ENCODE measurements at regions not wholly inside any gene's neighbourhood (a gene's known extent, or its start where the extent isn't known, plus 50 kb on each side); places are given as distances from the start of the nearest gene placed in this dataset.

DNA sequence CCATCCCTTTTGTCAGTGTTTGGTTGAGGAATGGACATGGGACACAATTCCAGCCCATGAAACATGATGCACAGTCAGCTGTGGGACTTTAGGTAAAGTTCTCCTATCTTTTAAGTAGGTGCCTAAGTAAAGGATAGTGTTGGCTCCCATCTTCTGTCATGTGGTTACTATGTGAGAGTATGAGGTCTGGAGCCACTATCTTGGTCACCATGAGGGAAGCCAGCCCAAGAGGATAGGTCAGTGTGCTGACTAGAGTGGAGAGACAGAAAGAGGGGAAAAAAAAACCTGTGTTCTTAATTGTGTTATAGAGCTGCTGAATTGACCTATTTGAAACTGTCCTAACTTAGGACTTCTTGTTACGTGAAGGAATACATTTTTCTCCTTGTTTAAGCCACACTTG lies 89.7 kb upstream of the NAMPT start:
- H3K9me3 ChIP-seq (ENCODE audit: control insufficient read depth in 2 of 2, insufficient read depth in 1 of 2, low read depth in 1 of 2, low read length in 1 of 2): no peaks in the 10 kb centered on the region
- DNase-seq (no peak), FAIRE-seq (no peak)
- peaks cover 0 to under 1% (median 0%) of the 10 kb centered on the region in 3 donors for H3K4me1 ChIP-seq (ENCODE audit: control insufficient read depth in 3 of 3, insufficient read depth in 2 of 3, low read depth in 1 of 3, low read length in 2 of 3)
- no peak overlapping the region for H3K4me3 ChIP-seq (ENCODE audit: low read depth in 1 of 3, low read length in 3 of 3)
- H3K36me3 ChIP-seq (ENCODE audit: control insufficient read depth in 3 of 3, insufficient read depth in 2 of 3, low read depth in 1 of 3, low read length in 3 of 3): peaks cover 0 to 2% (median 0%) of the 10 kb centered on the region in 3 donors
- WGBS, 3 donors: 91 to 95% (median 92%) methylated on average over 1 of the region's 1 CpG
- H3K27me3 ChIP-seq (ENCODE audit: control insufficient read depth in 3 of 3, insufficient read depth in 3 of 3, low read length in 3 of 3): no peaks in the 10 kb centered on the region
- no peak overlapping the region for H3K27ac ChIP-seq (ENCODE audit: low read depth in 1 of 3, low read length in 2 of 3)

DNA sequence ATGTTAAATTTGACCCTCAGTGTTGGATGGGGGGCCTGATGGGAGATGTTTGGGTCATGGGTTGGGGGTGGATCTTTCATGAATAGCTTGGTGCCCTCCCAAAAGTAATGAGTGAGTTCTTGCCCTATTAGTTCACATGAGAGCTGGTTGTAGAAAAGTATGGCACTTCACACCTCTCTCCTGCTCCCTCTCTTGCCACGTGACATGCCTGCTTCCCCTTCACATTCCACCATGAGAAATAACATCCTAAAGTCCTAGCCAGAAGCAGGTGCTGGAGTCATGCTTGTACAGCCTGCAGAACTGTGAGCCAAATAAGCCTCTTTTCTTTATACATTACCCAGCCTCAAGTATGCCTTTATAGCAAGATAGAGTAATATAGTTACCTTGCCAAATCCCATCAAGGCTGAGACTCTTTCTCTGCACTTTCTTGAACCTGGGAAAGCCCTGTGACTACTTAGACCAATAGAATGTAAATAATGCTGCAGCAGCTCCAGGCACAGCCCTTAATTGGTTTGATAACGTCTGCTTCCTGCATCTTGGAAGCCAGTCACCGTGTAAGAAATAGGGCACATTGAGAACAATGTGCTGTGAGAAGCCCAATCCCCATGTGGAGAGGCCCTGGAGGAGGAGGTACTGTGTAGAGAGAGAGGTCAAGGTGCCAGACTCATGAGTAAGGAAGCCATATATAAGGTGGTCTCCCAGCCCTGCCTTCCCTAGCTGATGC lies 88.0 kb upstream of the NAMPT start:
- H3K4me1 ChIP-seq (ENCODE audit: control insufficient read depth in 3 of 3, insufficient read depth in 2 of 3, low read depth in 1 of 3, low read length in 2 of 3): no peaks in the 10 kb centered on the region
- no peak overlapping the region for H3K4me3 ChIP-seq (ENCODE audit: low read depth in 1 of 3, low read length in 3 of 3)
- H3K9me3 ChIP-seq (ENCODE audit: control insufficient read depth in 2 of 2, insufficient read depth in 1 of 2, low read depth in 1 of 2, low read length in 1 of 2): no peaks in the 10 kb centered on the region
- FAIRE-seq: no peak
- no peaks in the 10 kb centered on the region for H3K27me3 ChIP-seq (ENCODE audit: control insufficient read depth in 3 of 3, insufficient read depth in 3 of 3, low read length in 3 of 3)
- WGBS, 3 donors: 12 to 31% (median 15%) methylated on average over 3 of the region's 3 CpGs
- H3K36me3 ChIP-seq (ENCODE audit: control insufficient read depth in 3 of 3, insufficient read depth in 2 of 3, low read depth in 1 of 3, low read length in 3 of 3): no peaks in the 10 kb centered on the region
- peak in 1 of 2 donors; percentile 31 for DNase-seq
- no peak overlapping the region for H3K27ac ChIP-seq (ENCODE audit: low read depth in 1 of 3, low read length in 2 of 3)

DNA sequence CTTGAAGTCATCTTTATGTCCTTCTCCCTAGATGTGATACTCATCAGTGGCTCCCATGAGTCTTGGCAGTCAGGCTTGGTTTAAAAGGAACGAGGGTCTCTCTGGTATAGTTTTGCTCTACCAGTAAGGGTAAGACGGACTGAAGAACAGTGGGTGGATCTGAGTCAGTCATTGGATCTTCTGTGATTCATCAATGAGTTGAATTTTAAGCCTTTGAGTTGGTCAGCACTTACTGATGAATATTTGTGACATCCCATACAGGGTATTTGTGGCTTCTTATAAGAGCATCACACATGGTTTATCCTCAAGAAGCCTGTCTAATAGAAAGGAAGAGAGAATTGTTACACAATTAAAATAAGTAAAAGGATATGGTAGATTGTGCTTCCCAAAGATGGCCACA lies 87.3 kb upstream of the NAMPT start:
- DNase-seq (no peak), FAIRE-seq (no peak)
- no peak overlapping the region for H3K27ac ChIP-seq (ENCODE audit: low read depth in 1 of 3, low read length in 2 of 3)
- no peaks in the 10 kb centered on the region for H3K36me3 ChIP-seq (ENCODE audit: control insufficient read depth in 3 of 3, insufficient read depth in 2 of 3, low read depth in 1 of 3, low read length in 3 of 3)
- 75 to 86% (median 82%) methylated on average over 2 of the region's 2 CpGs for WGBS, 3 donors
- H3K9me3 ChIP-seq (ENCODE audit: control insufficient read depth in 2 of 2, insufficient read depth in 1 of 2, low read depth in 1 of 2, low read length in 1 of 2): no peaks in the 10 kb centered on the region
- H3K27me3 ChIP-seq (ENCODE audit: control insufficient read depth in 3 of 3, insufficient read depth in 3 of 3, low read length in 3 of 3): no peaks in the 10 kb centered on the region
- H3K4me3 ChIP-seq (ENCODE audit: low read depth in 1 of 3, low read length in 3 of 3): no peak overlapping the region
- H3K4me1 ChIP-seq (ENCODE audit: control insufficient read depth in 3 of 3, insufficient read depth in 2 of 3, low read depth in 1 of 3, low read length in 2 of 3): peaks cover 0 to 1% (median 0%) of the 10 kb centered on the region in 3 donors

DNA sequence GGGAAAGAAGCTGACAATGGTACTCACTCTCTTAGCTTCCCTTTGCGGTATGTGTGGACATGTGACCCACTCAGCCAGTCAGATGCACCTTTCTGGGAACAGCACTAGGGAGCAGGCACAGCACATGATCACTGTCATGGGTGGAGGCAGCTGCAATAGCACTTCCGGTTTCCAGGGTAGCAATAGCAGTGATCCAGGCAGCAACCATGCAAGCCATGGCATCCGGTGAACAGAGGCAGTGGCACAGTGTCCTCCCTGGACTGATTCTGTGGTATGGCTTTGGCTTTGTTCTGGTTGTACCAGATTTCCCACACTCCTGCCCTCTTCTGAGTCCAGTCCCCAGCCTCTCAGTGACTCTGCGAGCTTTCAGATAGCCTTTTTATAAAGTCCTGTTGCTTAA lies 86.8 kb upstream of the NAMPT start:
- no peak for FAIRE-seq
- 79 to 92% (median 88%) methylated on average over 4 of the region's 4 CpGs for WGBS, 3 donors

DNA sequence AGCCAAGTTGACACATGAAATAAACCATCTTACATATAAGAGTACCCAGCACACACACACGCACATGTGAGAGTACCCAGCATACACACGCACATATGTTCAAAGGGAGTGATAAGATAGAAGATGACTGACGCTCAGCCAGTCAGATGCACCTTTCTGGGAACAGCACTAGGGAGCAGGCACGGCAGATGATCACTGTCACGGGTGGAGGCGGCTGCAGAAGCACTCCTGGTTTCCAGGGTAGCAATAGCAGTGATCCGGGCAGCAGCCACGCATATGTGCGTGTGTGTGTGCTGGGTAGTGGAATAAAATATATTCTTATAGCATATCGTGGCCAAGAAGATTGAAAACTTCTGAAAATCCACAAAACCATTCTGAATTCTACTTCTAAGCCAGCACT lies 85.8 kb upstream of the NAMPT start:
- no peak overlapping the region for H3K4me3 ChIP-seq (ENCODE audit: low read depth in 1 of 3, low read length in 3 of 3)
- H3K27me3 ChIP-seq (ENCODE audit: control insufficient read depth in 3 of 3, insufficient read depth in 3 of 3, low read length in 3 of 3): no peaks in the 10 kb centered on the region
- no peaks in the 10 kb centered on the region for H3K36me3 ChIP-seq (ENCODE audit: control insufficient read depth in 3 of 3, insufficient read depth in 2 of 3, low read depth in 1 of 3, low read length in 3 of 3)
- H3K9me3 ChIP-seq (ENCODE audit: control insufficient read depth in 2 of 2, insufficient read depth in 1 of 2, low read depth in 1 of 2, low read length in 1 of 2): no peaks in the 10 kb centered on the region
- H3K27ac ChIP-seq (ENCODE audit: low read depth in 1 of 3, low read length in 2 of 3): no peak overlapping the region
- peaks cover 0 to 11% (median under 1%) of the 10 kb centered on the region in 3 donors for H3K4me1 ChIP-seq (ENCODE audit: control insufficient read depth in 3 of 3, insufficient read depth in 2 of 3, low read depth in 1 of 3, low read length in 2 of 3)
- no peak for FAIRE-seq
- WGBS, 3 donors: 82 to 95% (median 90%) methylated on average over 10 of the region's 10 CpGs
- no peak for DNase-seq

More for the DNA sequence above, 86.8 kb upstream of the NAMPT start:
- no peak for DNase-seq
- Histone ChIP-seq H3K27ac (ENCODE audit: low read depth in 1 of 3, low read length in 2 of 3) (no peak overlapping the region), H3K27me3 (ENCODE audit: control insufficient read depth in 3 of 3, insufficient read depth in 3 of 3, low read length in 3 of 3) (no peaks in the 10 kb centered on the region), H3K4me3 (ENCODE audit: low read depth in 1 of 3, low read length in 3 of 3) (no peak overlapping the region), H3K36me3 (ENCODE audit: control insufficient read depth in 3 of 3, insufficient read depth in 2 of 3, low read depth in 1 of 3, low read length in 3 of 3) (no peaks in the 10 kb centered on the region), H3K9me3 (ENCODE audit: control insufficient read depth in 2 of 2, insufficient read depth in 1 of 2, low read depth in 1 of 2, low read length in 1 of 2) (no peaks in the 10 kb centered on the region), H3K4me1 (ENCODE audit: control insufficient read depth in 3 of 3, insufficient read depth in 2 of 3, low read depth in 1 of 3, low read length in 2 of 3) (peaks cover 0 to 6% (median 0%) of the 10 kb centered on the region in 3 donors)

DNA sequence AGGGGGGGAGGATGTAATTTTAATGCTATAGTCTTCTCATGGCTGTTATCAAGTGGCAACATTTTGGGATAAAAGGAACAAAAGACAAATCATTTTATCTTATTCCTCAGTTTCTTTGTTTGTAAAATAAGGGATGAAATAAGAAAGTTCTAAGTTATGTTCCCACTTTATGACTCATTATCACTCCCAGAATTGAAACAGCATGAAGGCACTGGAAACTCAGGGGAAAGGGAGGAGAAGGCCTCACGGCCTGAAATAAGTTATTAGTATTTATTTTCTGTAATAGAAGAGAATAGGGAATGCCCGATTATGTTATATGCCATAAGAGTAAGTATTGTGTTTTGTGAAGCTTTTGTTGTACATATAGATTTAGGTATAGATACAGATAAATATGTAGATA lies 85.0 kb upstream of the NAMPT start:
- no peak for DNase-seq
- Histone ChIP-seq H3K4me1 (ENCODE audit: control insufficient read depth in 3 of 3, insufficient read depth in 2 of 3, low read depth in 1 of 3, low read length in 2 of 3) (peaks cover 0 to 14% (median 3%) of the 10 kb centered on the region in 3 donors), H3K4me3 (ENCODE audit: low read depth in 1 of 3, low read length in 3 of 3) (no peak overlapping the region), H3K9me3 (ENCODE audit: control insufficient read depth in 2 of 2, insufficient read depth in 1 of 2, low read depth in 1 of 2, low read length in 1 of 2) (no peaks in the 10 kb centered on the region), H3K27ac (ENCODE audit: low read depth in 1 of 3, low read length in 2 of 3) (no peak overlapping the region), H3K36me3 (ENCODE audit: control insufficient read depth in 3 of 3, insufficient read depth in 2 of 3, low read depth in 1 of 3, low read length in 3 of 3) (no peaks in the 10 kb centered on the region), H3K27me3 (ENCODE audit: control insufficient read depth in 3 of 3, insufficient read depth in 3 of 3, low read length in 3 of 3) (no peaks in the 10 kb centered on the region)
- FAIRE-seq: no peak
- 89 to 92% (median 90%) methylated on average over 2 of the region's 2 CpGs for whole genome bisulfite sequencing, 3 donors

DNA sequence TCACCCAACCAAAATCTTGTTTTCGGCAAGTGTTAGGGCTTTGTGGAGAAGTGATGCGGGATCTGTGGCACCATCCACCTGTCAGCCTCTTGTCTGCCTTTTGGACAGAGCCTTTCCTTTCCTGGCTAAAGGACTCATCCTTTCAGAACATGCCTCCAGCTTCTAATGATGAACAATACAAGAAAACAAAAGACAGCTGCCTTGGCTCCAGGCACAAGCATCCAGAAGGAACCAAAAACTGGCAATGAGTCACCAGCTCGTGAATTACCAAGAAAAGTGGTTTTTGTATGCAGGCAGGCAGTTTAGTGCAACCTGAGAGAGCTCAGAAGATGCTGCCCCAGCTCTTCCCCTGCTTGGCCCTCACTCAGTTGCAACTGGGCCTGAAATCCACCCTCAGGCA lies 84.6 kb upstream of the NAMPT start:
- no peaks in the 10 kb centered on the region for H3K9me3 ChIP-seq (ENCODE audit: control insufficient read depth in 2 of 2, insufficient read depth in 1 of 2, low read depth in 1 of 2, low read length in 1 of 2)
- no peaks in the 10 kb centered on the region for H3K36me3 ChIP-seq (ENCODE audit: control insufficient read depth in 3 of 3, insufficient read depth in 2 of 3, low read depth in 1 of 3, low read length in 3 of 3)
- DNase-seq (no peak), FAIRE-seq (no peak)
- WGBS, 3 donors: 82 to 88% (median 84%) methylated on average over 3 of the region's 3 CpGs
- no peaks in the 10 kb centered on the region for H3K27me3 ChIP-seq (ENCODE audit: control insufficient read depth in 3 of 3, insufficient read depth in 3 of 3, low read length in 3 of 3)
- H3K4me1 ChIP-seq (ENCODE audit: control insufficient read depth in 3 of 3, insufficient read depth in 2 of 3, low read depth in 1 of 3, low read length in 2 of 3): peaks cover 0 to 14% (median 3%) of the 10 kb centered on the region in 3 donors
- no peak overlapping the region for H3K4me3 ChIP-seq (ENCODE audit: low read depth in 1 of 3, low read length in 3 of 3)
- no peak overlapping the region for H3K27ac ChIP-seq (ENCODE audit: low read depth in 1 of 3, low read length in 2 of 3)

DNA sequence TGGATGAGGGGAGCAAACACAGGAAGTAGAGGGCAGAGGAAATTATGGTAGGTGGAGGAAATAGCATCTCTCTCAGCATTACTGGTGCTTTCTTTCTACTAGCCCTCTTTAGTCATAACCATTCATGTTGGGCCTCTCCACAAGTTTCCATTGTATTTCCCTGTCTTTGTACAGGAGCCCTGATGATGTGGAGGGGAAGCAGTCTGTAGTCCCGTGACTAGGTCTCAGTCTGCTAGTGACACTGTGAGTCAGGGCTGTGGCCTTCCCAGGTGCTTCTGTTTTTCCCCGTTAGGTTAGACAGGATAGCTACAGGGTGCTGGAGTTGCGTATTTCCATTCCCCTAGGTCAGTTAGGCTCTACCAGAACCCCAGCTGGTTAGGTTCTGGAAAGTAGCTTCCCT lies 82.9 kb upstream of the NAMPT start:
- WGBS, 3 donors: 86 to 89% (median 88%) methylated on average over 3 of the region's 3 CpGs
- no peak overlapping the region for H3K4me3 ChIP-seq (ENCODE audit: low read depth in 1 of 3, low read length in 3 of 3)
- no peak for FAIRE-seq

DNA sequence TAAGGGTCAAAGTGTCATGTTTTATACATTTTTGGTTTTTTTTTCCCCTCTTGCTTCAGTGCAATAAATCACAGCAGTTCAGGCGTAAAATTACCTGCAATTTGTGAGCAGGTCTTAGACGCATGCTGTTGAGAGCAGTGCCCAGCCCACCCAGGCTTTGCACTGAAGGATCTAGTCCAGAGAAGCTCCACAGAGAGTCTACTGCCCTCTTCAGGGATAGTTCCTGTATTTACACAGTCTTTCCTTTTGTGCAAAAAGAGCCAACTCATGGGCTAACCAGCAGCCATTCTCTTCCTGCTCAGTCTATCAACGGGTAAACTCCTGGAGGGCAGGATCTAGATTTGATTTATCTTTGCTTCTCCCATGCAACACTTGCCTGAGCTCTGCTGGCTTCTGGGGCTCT lies 82.2 kb upstream of the NAMPT start:
- peak in 1 of 2 donors; percentile 61 for DNase-seq
- Histone ChIP-seq H3K36me3 (ENCODE audit: control insufficient read depth in 3 of 3, insufficient read depth in 2 of 3, low read depth in 1 of 3, low read length in 3 of 3) (no peaks in the 10 kb centered on the region), H3K27ac (ENCODE audit: low read depth in 1 of 3, low read length in 2 of 3) (no peak overlapping the region), H3K4me3 (ENCODE audit: low read depth in 1 of 3, low read length in 3 of 3) (no peak overlapping the region), H3K27me3 (ENCODE audit: control insufficient read depth in 3 of 3, insufficient read depth in 3 of 3, low read length in 3 of 3) (no peaks in the 10 kb centered on the region), H3K4me1 (ENCODE audit: control insufficient read depth in 3 of 3, insufficient read depth in 2 of 3, low read depth in 1 of 3, low read length in 2 of 3) (peaks cover 0 to 14% (median 3%) of the 10 kb centered on the region in 3 donors), H3K9me3 (ENCODE audit: control insufficient read depth in 2 of 2, insufficient read depth in 1 of 2, low read depth in 1 of 2, low read length in 1 of 2) (no peaks in the 10 kb centered on the region)
- 60 to 69% (median 60%) methylated on average over 3 of the region's 3 CpGs for WGBS, 3 donors
- FAIRE-seq: no peak

More for the DNA sequence above, 82.9 kb upstream of the NAMPT start:
- Histone ChIP-seq H3K36me3 (ENCODE audit: control insufficient read depth in 3 of 3, insufficient read depth in 2 of 3, low read depth in 1 of 3, low read length in 3 of 3) (no peaks in the 10 kb centered on the region), H3K4me1 (ENCODE audit: control insufficient read depth in 3 of 3, insufficient read depth in 2 of 3, low read depth in 1 of 3, low read length in 2 of 3) (peaks cover 0 to 14% (median 3%) of the 10 kb centered on the region in 3 donors), H3K27ac (ENCODE audit: low read depth in 1 of 3, low read length in 2 of 3) (no peak overlapping the region), H3K9me3 (ENCODE audit: control insufficient read depth in 2 of 2, insufficient read depth in 1 of 2, low read depth in 1 of 2, low read length in 1 of 2) (no peaks in the 10 kb centered on the region), H3K27me3 (ENCODE audit: control insufficient read depth in 3 of 3, insufficient read depth in 3 of 3, low read length in 3 of 3) (no peaks in the 10 kb centered on the region)
- DNase-seq: no peak
